OCI-LY3 (cell line): ENCODE measurements at regions not wholly inside any gene's neighbourhood (a gene's known extent, or its start where the extent isn't known, plus 50 kb on each side); places are given as distances from the start of the nearest gene placed in this dataset.

Experiments
- CTCF ChIP-seq: fragments of 200-600, 300-600 bp; sonication (generic); IDR thresholded peaks from 2 replicates; pipeline ENCODE4 v1.5.1; 2014; ENCODE audit warnings: antibody characterized with exemption, low read length, low read depth
- EZH2phosphoT487 ChIP-seq: fragments of 200-600 bp; shearing (Covaris generic); IDR thresholded peaks from 2 replicates; pipeline ENCODE4 v1.6.1; 2018; ENCODE audit warnings: antibody characterized with exemption, mixed run types, low read depth

GRCh38 chr10:3009341-3009740 lies 58.0 kb upstream of the PFKP start:
- TF ChIP-seq CTCF (no peak), EZH2phosphoT487 (no peak)
